ENCODE measurements at regions not wholly inside any gene's neighbourhood (a gene's known extent, or its start where the extent isn't known, plus 50 kb on each side); places are given as distances from the start of the nearest gene placed in this dataset.

- 50% methylated on average over 2 of the region's 2 CpGs for whole genome bisulfite sequencing (ENCODE audit: insufficient coverage)
- no peaks in the 10 kb centered on the region for H3K4me1 Mint-ChIP-seq
- no peak for DNase-seq
These were observed 640.0 kb downstream of the IPMK start for GRCh38 chr10:57627642-57628178.

GRCh38 chr10:57624856-57625592 is 642.7 kb downstream of the IPMK start:
- ATAC-seq: no peak
- Histone ChIP-seq H3K27me3 (ENCODE audit: control insufficient read depth, insufficient read depth, low read length) (no peaks in the 10 kb centered on the region), H3K4me1 (ENCODE audit: control insufficient read depth, insufficient read depth, low read length) (no peaks in the 10 kb centered on the region), H3K36me3 (ENCODE audit: control insufficient read depth, insufficient read depth, low read length) (no peaks in the 10 kb centered on the region), H3K9me3 (ENCODE audit: control insufficient read depth, insufficient read depth, low read length) (no peaks in the 10 kb centered on the region), H3K27ac (ENCODE audit: low read length) (no peak overlapping the region), H3K4me3 (ENCODE audit: low read length) (no peak overlapping the region)
- Mint-ChIP-seq H3K27ac (no peak overlapping the region), H3K4me3 (no peak overlapping the region), H3K36me3 (no peaks in the 10 kb centered on the region), H3K9me3 (peaks cover 0 to 9% of the 10 kb centered on the region in 2 donors), H3K27me3 (ENCODE audit: low read depth in 2 of 2) (no peaks in the 10 kb centered on the region), H3K4me1 (no peaks in the 10 kb centered on the region)
- DNase-seq: no peak
- no peak for TF ChIP-seq CTCF (IDR thresholded peaks at IDR 0.05)
- intact Hi-C loops (cut with micrococcal nuclease): no loop called here
- 97% methylated on average over 2 of the region's 5 CpGs for WGBS (ENCODE audit: insufficient coverage)

More at GRCh38 chr10:57627642-57628178, 640.0 kb downstream of the IPMK start:
- no peaks in the 10 kb centered on the region for H3K27me3 Mint-ChIP-seq (ENCODE audit: low read depth in 2 of 2)
- TF ChIP-seq CTCF (IDR thresholded peaks at IDR 0.05): no peak
- H3K4me3 Mint-ChIP-seq: no peak overlapping the region
- intact Hi-C loops (cut with micrococcal nuclease): no loop called here
- Histone ChIP-seq H3K9me3 (ENCODE audit: control insufficient read depth, insufficient read depth, low read length) (no peaks in the 10 kb centered on the region), H3K27ac (ENCODE audit: low read length) (no peak overlapping the region), H3K4me1 (ENCODE audit: control insufficient read depth, insufficient read depth, low read length) (no peaks in the 10 kb centered on the region), H3K4me3 (ENCODE audit: low read length) (no peak overlapping the region), H3K27me3 (ENCODE audit: control insufficient read depth, insufficient read depth, low read length) (no peaks in the 10 kb centered on the region), H3K36me3 (ENCODE audit: control insufficient read depth, insufficient read depth, low read length) (no peaks in the 10 kb centered on the region)
- ATAC-seq: no peak
- peaks cover 7 to 11% of the 10 kb centered on the region in 2 donors for H3K9me3 Mint-ChIP-seq
- no peaks in the 10 kb centered on the region for H3K36me3 Mint-ChIP-seq
- H3K27ac Mint-ChIP-seq: no peak overlapping the region

- no peaks in the 10 kb centered on the region for H3K9me3 ChIP-seq (ENCODE audit: control insufficient read depth, insufficient read depth, low read length)
- no peak overlapping the region for H3K4me3 ChIP-seq (ENCODE audit: low read length)
- no peak overlapping the region for H3K27ac Mint-ChIP-seq
- H3K4me1 Mint-ChIP-seq: no peaks in the 10 kb centered on the region
- peaks cover 0 to 9% of the 10 kb centered on the region in 2 donors for H3K9me3 Mint-ChIP-seq
- DNase-seq: no peak
- no peak for TF ChIP-seq CTCF (IDR thresholded peaks at IDR 0.05)
- ATAC-seq: no peak
- intact Hi-C loops (cut with micrococcal nuclease): no loop called here
- no peak overlapping the region for H3K4me3 Mint-ChIP-seq
- no peaks in the 10 kb centered on the region for H3K27me3 ChIP-seq (ENCODE audit: control insufficient read depth, insufficient read depth, low read length)
- H3K27ac ChIP-seq (ENCODE audit: low read length): no peak overlapping the region
- H3K27me3 Mint-ChIP-seq (ENCODE audit: low read depth in 2 of 2): no peaks in the 10 kb centered on the region
- no peaks in the 10 kb centered on the region for H3K4me1 ChIP-seq (ENCODE audit: control insufficient read depth, insufficient read depth, low read length)
- no peaks in the 10 kb centered on the region for H3K36me3 Mint-ChIP-seq
- no peaks in the 10 kb centered on the region for H3K36me3 ChIP-seq (ENCODE audit: control insufficient read depth, insufficient read depth, low read length)
- 100% methylated on average over 1 of the region's 1 CpG for WGBS (ENCODE audit: insufficient coverage)
These were observed 643.6 kb downstream of the IPMK start for GRCh38 chr10:57624066-57624465.

- H3K27me3 ChIP-seq (ENCODE audit: control insufficient read depth, insufficient read depth, low read length): no peaks in the 10 kb centered on the region
- H3K4me1 ChIP-seq (ENCODE audit: control insufficient read depth, insufficient read depth, low read length): no peaks in the 10 kb centered on the region
- no peaks in the 10 kb centered on the region for H3K9me3 ChIP-seq (ENCODE audit: control insufficient read depth, insufficient read depth, low read length)
- H3K36me3 ChIP-seq (ENCODE audit: control insufficient read depth, insufficient read depth, low read length): no peaks in the 10 kb centered on the region
- DNase-seq (no peak), ATAC-seq (no peak)
- H3K27me3 Mint-ChIP-seq (ENCODE audit: low read depth in 2 of 2): no peaks in the 10 kb centered on the region
- no peaks in the 10 kb centered on the region for H3K4me1 Mint-ChIP-seq
- peaks cover 0 to 8% of the 10 kb centered on the region in 2 donors for H3K9me3 Mint-ChIP-seq
- intact Hi-C loops (cut with micrococcal nuclease): no loop called here
- TF ChIP-seq CTCF (IDR thresholded peaks at IDR 0.05): no peak
- no peak overlapping the region for H3K4me3 Mint-ChIP-seq
- H3K27ac ChIP-seq (ENCODE audit: low read length): no peak overlapping the region
- no peak overlapping the region for H3K27ac Mint-ChIP-seq
- H3K4me3 ChIP-seq (ENCODE audit: low read length): no peak overlapping the region
- H3K36me3 Mint-ChIP-seq: no peaks in the 10 kb centered on the region
- WGBS (ENCODE audit: insufficient coverage): 54% methylated on average over 3 of the region's 3 CpGs
These were observed 646.2 kb downstream of the IPMK start for GRCh38 chr10:57621466-57621865.
